Uterus (tissue), 3 donors: ENCODE measurements at regions not wholly inside any gene's neighbourhood (a gene's known extent, or its start where the extent isn't known, plus 50 kb on each side); places are given as distances from the start of the nearest gene placed in this dataset.

Experiments used
- DNase-seq, 2 donors: peaks; one replicate each; pipeline ENCODE4 v3.0.0-alpha.2; 2019 to 2020
- H3K27ac ChIP-seq, 2 donors: fragments of 200-600 bp; sonication (generic); 1 replicate in 1 of 2; 2 replicates in 1 of 2; pipeline ENCODE4 v1.5.1; 2016 to 2018
- H3K27me3 ChIP-seq, 2 donors: fragments of 200-600 bp; sonication (generic); one replicate each; pipeline ENCODE4 v1.5.1; 2018 to 2019; ENCODE audit warnings: control low read depth in 1 of 2
- H3K36me3 ChIP-seq, 2 donors: fragments of 200-600 bp; sonication (generic); one replicate each; pipeline ENCODE4 v1.5.1; 2019; ENCODE audit warnings: control low read depth in 1 of 2
- H3K4me1 ChIP-seq, 2 donors: fragments of 200-600 bp; sonication (generic); one replicate each; pipeline ENCODE4 v1.5.1; 2018 to 2019; ENCODE audit warnings: control low read depth in 1 of 2
- H3K4me3 ChIP-seq, 2 donors: fragments of 200-600 bp; sonication (generic); 1 replicate in 1 of 2; 2 replicates in 1 of 2; pipeline ENCODE4 v1.5.1; 2018 to 2019; ENCODE audit warnings: mild to moderate bottlenecking in 1 of 2
- H3K9me3 ChIP-seq, 2 donors: fragments of 200-600 bp; sonication (generic); one replicate each; pipeline ENCODE4 v1.5.1; 2019; ENCODE audit warnings: control low read depth in 1 of 2
- POLR2A ChIP-seq, 2 donors: fragments of 450-650 bp; IDR thresholded peaks; one replicate each; pipeline ENCODE4 v1.6.1; 2016; ENCODE audit warnings: antibody characterized with exemption in 2 of 2, mild to moderate bottlenecking in 1 of 2, moderate library complexity in 1 of 2
- intact Hi-C: fragments of 100-400 bp; cut with DNase I; formaldehyde crosslinking; loops from one replicate; pipeline ENCODE4 v1.15.1; 2023; ENCODE audit warnings: low total_unique reads
- TF ChIP-seq, protein P1 (sequence below), 4 experiments: fragments of 200-600 bp in 2 of 4; fragments of 450-650 bp in 2 of 4; sonication (generic) in 2 of 4; IDR thresholded peaks; one replicate each; pipeline ENCODE4 v1.5.1; 2016 to 2019; ENCODE audit warnings: antibody characterized with exemption in 4 of 4, mild to moderate bottlenecking in 2 of 4, moderate library complexity in 1 of 4
- donor health status: DM: yes; HTN: yes; CAD: no.

DNA sequence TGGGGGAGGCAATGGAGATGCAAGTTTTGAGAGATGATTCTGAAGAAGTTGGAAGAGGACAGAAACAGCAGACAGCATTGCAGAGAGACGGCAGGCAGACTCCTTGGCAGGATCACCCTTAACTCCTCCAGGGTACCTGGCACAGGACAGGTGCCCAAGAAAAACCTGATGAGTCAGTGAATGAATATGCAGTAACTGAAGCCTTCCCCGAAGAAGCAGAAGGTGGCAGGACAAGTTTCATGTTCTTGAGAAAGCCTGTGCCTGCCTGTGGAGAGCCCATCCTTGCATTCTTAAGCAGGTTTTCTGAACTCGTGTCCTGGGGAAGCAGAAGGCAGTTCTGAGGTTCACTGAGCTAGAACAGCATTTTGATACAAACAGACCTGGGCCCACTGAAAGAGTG, 79.6 kb upstream of the SASH1 start:
- TF ChIP-seq POLR2A (IDR thresholded peaks at IDR 0.05): no peak
- TF ChIP-seq, protein P1, sequence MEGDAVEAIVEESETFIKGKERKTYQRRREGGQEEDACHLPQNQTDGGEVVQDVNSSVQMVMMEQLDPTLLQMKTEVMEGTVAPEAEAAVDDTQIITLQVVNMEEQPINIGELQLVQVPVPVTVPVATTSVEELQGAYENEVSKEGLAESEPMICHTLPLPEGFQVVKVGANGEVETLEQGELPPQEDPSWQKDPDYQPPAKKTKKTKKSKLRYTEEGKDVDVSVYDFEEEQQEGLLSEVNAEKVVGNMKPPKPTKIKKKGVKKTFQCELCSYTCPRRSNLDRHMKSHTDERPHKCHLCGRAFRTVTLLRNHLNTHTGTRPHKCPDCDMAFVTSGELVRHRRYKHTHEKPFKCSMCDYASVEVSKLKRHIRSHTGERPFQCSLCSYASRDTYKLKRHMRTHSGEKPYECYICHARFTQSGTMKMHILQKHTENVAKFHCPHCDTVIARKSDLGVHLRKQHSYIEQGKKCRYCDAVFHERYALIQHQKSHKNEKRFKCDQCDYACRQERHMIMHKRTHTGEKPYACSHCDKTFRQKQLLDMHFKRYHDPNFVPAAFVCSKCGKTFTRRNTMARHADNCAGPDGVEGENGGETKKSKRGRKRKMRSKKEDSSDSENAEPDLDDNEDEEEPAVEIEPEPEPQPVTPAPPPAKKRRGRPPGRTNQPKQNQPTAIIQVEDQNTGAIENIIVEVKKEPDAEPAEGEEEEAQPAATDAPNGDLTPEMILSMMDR (IDR thresholded peaks at IDR 0.05): no peak
- H3K4me1 ChIP-seq: no peaks in the 10 kb centered on the region
- intact Hi-C loops: loop anchor here (10.0 kb wide), 1 partner anchor 192 kb away; no protein-coding TSS in a partner anchor
- no peaks in the 10 kb centered on the region for H3K27me3 ChIP-seq
- H3K4me3 ChIP-seq: no peak overlapping the region
- no peak overlapping the region for H3K27ac ChIP-seq
- DNase-seq: no peak
- H3K36me3 ChIP-seq: no peaks in the 10 kb centered on the region
- no peaks in the 10 kb centered on the region for H3K9me3 ChIP-seq

DNA sequence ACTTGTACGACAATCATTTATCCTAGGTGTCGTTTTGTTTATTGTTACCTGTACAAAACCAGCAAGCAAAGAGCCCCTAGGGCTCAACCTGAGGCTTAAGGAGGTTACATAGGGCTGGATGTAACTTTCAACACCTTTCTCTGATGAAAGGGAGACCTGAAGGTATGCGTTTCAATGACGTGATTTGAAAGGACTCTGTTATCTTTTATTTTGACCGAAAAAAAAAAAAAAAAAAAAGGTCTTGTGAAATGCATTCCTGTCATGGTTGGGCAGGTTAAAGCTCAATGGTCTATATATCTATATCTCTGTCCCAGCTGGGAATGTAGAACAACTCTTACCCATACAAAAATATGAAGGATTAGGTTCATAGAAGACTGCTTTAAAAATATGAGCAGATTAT, 78.7 kb upstream of the SASH1 start:
- Histone ChIP-seq H3K4me3 (no peak overlapping the region), H3K27ac (no peak overlapping the region), H3K4me1 (no peaks in the 10 kb centered on the region), H3K27me3 (no peaks in the 10 kb centered on the region), H3K36me3 (no peaks in the 10 kb centered on the region), H3K9me3 (no peaks in the 10 kb centered on the region)
- intact Hi-C loops: loop anchor here (10.0 kb wide), 1 partner anchor 191 kb away; no protein-coding TSS in a partner anchor
- TF ChIP-seq POLR2A (IDR thresholded peaks at IDR 0.05): no peak
- TF ChIP-seq, protein P1 (IDR thresholded peaks at IDR 0.05): no peak
- no peak for DNase-seq

- TF ChIP-seq, protein P1 (IDR thresholded peaks at IDR 0.05): no peak
- TF ChIP-seq POLR2A (IDR thresholded peaks at IDR 0.05): no peak
- intact Hi-C loops: loop anchor here (10.0 kb wide), 1 partner anchor 190 kb away; no protein-coding TSS in a partner anchor
Observed at GRCh38 chr6:148265054-148265453, 77.6 kb upstream of the SASH1 start.

DNA sequence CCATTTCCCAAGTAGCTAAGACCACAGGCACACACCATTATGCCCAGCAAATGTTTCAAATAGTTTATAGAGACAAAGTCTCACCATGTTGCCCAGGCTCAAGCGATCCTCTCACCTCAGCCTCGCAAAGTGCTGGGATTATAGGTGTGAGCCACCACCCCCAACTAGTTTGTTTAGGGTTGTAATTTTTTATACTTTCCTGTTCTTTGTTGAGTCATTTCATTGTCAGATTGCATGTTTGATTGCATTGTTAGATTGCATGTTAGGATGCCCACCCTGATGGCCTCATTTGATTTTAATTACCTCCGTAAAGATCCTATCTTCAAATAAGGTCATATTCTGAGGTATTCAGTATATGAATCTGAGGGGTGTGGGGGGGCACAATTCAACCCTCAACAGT, 73.3 kb upstream of the SASH1 start:
- peak overlapping the region in 1 of 2 donors; percentile 18 for H3K27ac ChIP-seq
- H3K36me3 ChIP-seq: no peaks in the 10 kb centered on the region
- no peaks in the 10 kb centered on the region for H3K27me3 ChIP-seq
- no peaks in the 10 kb centered on the region for H3K4me1 ChIP-seq
- no peak for TF ChIP-seq POLR2A (IDR thresholded peaks at IDR 0.05)
- TF ChIP-seq, protein P1 (IDR thresholded peaks at IDR 0.05): no peak
- no peak overlapping the region for H3K4me3 ChIP-seq
- no peak for DNase-seq
- no peaks in the 10 kb centered on the region for H3K9me3 ChIP-seq
- intact Hi-C loops: loop anchor here (10.0 kb wide), 1 partner anchor 185 kb away; no protein-coding TSS in a partner anchor

More at GRCh38 chr6:148265054-148265453, 77.6 kb upstream of the SASH1 start:
- no peaks in the 10 kb centered on the region for H3K27me3 ChIP-seq
- H3K27ac ChIP-seq: peak overlapping the region in 1 of 2 donors; percentile 77
- H3K4me1 ChIP-seq: no peaks in the 10 kb centered on the region
- DNase-seq: no peak
- no peaks in the 10 kb centered on the region for H3K36me3 ChIP-seq
- no peaks in the 10 kb centered on the region for H3K9me3 ChIP-seq
- H3K4me3 ChIP-seq: no peak overlapping the region

- intact Hi-C loops: no loop called here
- no peaks in the 10 kb centered on the region for H3K4me1 ChIP-seq
- no peak for DNase-seq
- H3K27me3 ChIP-seq: no peaks in the 10 kb centered on the region
- H3K27ac ChIP-seq: peak overlapping the region; percentile 39 to 81
- no peak overlapping the region for H3K4me3 ChIP-seq
- no peaks in the 10 kb centered on the region for H3K36me3 ChIP-seq
- TF ChIP-seq, protein P1 (IDR thresholded peaks at IDR 0.05): no peak
- TF ChIP-seq POLR2A (IDR thresholded peaks at IDR 0.05): peak in 1 of 2 donors; percentile 14
- H3K9me3 ChIP-seq: no peaks in the 10 kb centered on the region
Observed at GRCh38 chr6:148271711-148272439, 70.8 kb upstream of the SASH1 start.
